HG03097 (cell line): ENCODE measurements at regions not wholly inside any gene's neighbourhood (a gene's known extent, or its start where the extent isn't known, plus 50 kb on each side); places are given as distances from the start of the nearest gene placed in this dataset.
"Not testable (repeated sequence)": the region's sequence is repeated elsewhere in the genome, so short reads cannot be mapped to it uniquely, and the experiment has no call there.

Experiments
- ATAC-seq: cut with Tn5 transposase; IDR thresholded peaks from one replicate; pipeline ENCODE4 v1.9.1; 2021; ENCODE audit not compliant: unreplicated experiment, low FRiP score

GRCh38 chr5:173496129-173496882 lies 120.1 kb downstream of the BOD1 start:
- no peak for ATAC-seq

- no peak for ATAC-seq
Measured at GRCh38 chr5:173495225-173495904, 121.1 kb downstream of the BOD1 start.

- ATAC-seq: no peak
Measured at GRCh38 chr5:173494446-173494845, 122.0 kb downstream of the BOD1 start.

- no peak for ATAC-seq
Measured at GRCh38 chr5:173493846-173494245, 122.6 kb downstream of the BOD1 start.

- ATAC-seq: no peak
Measured at GRCh38 chr5:173493040-173493439, 123.4 kb downstream of the BOD1 start.

GRCh38 chr5:173490681-173491080 lies 125.8 kb downstream of the BOD1 start:
- ATAC-seq: no peak

- no peak for ATAC-seq
Measured at GRCh38 chr5:173488144-173488543, 128.3 kb downstream of the BOD1 start.

GRCh38 chr5:173487300-173487699 lies 129.2 kb downstream of the BOD1 start:
- no peak for ATAC-seq

GRCh38 chr5:173486355-173487225 lies 129.9 kb downstream of the BOD1 start:
- no peak for ATAC-seq

- ATAC-seq: no peak
Measured at GRCh38 chr5:173484569-173484968, 131.9 kb downstream of the BOD1 start.

GRCh38 chr5:173483599-173483998 lies 132.9 kb downstream of the BOD1 start:
- ATAC-seq: not testable (repeated sequence)

GRCh38 chr5:173483160-173483559 lies 133.3 kb downstream of the BOD1 start:
- no peak for ATAC-seq

GRCh38 chr5:173481821-173482220 lies 134.6 kb downstream of the BOD1 start:
- ATAC-seq: no peak

- ATAC-seq: no peak
Measured at GRCh38 chr5:173480896-173481295, 135.6 kb downstream of the BOD1 start.

GRCh38 chr5:173479711-173480110 lies 136.7 kb downstream of the BOD1 start:
- no peak for ATAC-seq

GRCh38 chr5:173477345-173478040 lies 139.0 kb downstream of the BOD1 start:
- no peak for ATAC-seq

- no peak for ATAC-seq
Measured at GRCh38 chr5:173475780-173476179, 140.7 kb downstream of the BOD1 start.

- ATAC-seq: no peak
Measured at GRCh38 chr5:173474881-173475287, 141.6 kb downstream of the BOD1 start.

GRCh38 chr5:173473288-173473687 lies 143.2 kb downstream of the BOD1 start:
- no peak for ATAC-seq

- no peak for ATAC-seq
Measured at GRCh38 chr5:173472784-173473278, 143.6 kb downstream of the BOD1 start.
